ENCODE measurements at regions not wholly inside any gene's neighbourhood (a gene's known extent, or its start where the extent isn't known, plus 50 kb on each side); places are given as distances from the start of the nearest gene placed in this dataset.

DNA sequence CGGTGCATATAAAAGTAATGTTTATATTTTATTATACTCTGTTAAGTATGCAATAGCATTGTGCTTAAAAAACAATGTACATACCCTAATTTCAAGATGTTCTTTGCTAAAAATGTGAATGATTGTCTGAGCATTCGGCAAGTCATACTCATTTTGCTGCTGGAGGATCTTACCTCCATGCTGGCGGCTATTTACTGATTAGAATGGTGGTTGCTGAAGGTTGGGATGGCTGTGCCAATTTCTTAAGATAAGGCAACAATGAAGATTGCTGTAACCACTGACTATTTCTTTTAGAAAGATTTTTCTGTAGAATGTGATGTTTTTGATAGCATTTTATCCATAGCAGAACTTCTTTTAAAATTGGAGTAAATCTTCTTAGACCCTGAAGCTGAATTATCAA, 932.7 kb downstream of the ZPLD1 start (continued):
- TF ChIP-seq, protein P1, sequence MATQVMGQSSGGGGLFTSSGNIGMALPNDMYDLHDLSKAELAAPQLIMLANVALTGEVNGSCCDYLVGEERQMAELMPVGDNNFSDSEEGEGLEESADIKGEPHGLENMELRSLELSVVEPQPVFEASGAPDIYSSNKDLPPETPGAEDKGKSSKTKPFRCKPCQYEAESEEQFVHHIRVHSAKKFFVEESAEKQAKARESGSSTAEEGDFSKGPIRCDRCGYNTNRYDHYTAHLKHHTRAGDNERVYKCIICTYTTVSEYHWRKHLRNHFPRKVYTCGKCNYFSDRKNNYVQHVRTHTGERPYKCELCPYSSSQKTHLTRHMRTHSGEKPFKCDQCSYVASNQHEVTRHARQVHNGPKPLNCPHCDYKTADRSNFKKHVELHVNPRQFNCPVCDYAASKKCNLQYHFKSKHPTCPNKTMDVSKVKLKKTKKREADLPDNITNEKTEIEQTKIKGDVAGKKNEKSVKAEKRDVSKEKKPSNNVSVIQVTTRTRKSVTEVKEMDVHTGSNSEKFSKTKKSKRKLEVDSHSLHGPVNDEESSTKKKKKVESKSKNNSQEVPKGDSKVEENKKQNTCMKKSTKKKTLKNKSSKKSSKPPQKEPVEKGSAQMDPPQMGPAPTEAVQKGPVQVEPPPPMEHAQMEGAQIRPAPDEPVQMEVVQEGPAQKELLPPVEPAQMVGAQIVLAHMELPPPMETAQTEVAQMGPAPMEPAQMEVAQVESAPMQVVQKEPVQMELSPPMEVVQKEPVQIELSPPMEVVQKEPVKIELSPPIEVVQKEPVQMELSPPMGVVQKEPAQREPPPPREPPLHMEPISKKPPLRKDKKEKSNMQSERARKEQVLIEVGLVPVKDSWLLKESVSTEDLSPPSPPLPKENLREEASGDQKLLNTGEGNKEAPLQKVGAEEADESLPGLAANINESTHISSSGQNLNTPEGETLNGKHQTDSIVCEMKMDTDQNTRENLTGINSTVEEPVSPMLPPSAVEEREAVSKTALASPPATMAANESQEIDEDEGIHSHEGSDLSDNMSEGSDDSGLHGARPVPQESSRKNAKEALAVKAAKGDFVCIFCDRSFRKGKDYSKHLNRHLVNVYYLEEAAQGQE (IDR thresholded peaks at IDR 0.05; ENCODE audit: low read depth, low read length) = no peak
- no peak for TF ChIP-seq TCF12 (IDR thresholded peaks at IDR 0.05; ENCODE audit: low read depth, low read length)

DNA sequence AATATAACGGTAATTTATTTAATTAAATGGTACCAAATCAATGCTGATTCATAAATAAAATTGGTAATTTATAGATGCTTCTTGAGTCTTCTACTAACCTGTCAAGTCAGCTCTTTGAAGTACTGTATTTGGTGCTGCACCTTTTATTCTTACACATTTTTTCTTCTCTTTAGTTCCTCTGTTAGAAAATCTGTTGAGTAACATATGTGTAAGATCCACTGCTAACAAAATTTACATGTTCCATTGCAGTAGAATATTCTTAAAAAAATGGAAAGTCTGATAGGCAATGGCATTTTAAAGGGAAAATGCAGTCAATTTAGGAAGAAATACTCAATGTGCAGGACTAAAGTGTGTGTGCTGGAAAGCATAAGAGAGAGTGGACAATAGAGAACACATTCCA, 936.6 kb downstream of the ZPLD1 start:
- 40% methylated on average over 1 of the region's 1 CpG for WGBS (ENCODE audit: insufficient coverage, insufficient replicate concordance, low lambda C conversion rate, missing lambda C conversion rate)
- intact Hi-C loops (cut with micrococcal nuclease; ENCODE audit: unreplicated experiment) = no loop called here
- H3K4me2 ChIP-seq (ENCODE audit: control insufficient read depth, insufficient read depth) = no peak overlapping the region
- no peak for FAIRE-seq
- H3K4me3 ChIP-seq = no peak overlapping the region
- no peak for DNase-seq (ENCODE audit: low read depth, low spot score)
- no peak overlapping the region for H3K9ac ChIP-seq (ENCODE audit: control insufficient read depth, insufficient read depth, low read length)
- no peaks in the 10 kb centered on the region for H3K79me2 ChIP-seq (ENCODE audit: control insufficient read depth, insufficient read depth, low read length)
- H3K9me3 ChIP-seq (replicated peaks; ENCODE audit: control insufficient read depth, insufficient read depth, low read length) = no peaks in the 10 kb centered on the region
- no peak overlapping the region for H2AFZ ChIP-seq (ENCODE audit: control insufficient read depth, low read depth, low read length)
- POLR2A ChIA-PET = no interaction called here
- no peak for ATAC-seq
- no TSS peak for BruUV-seq (replicated peaks)
- in situ Hi-C loops (cut with MboI) = no loop called here
- RAD21 ChIA-PET (ENCODE audit: unreplicated experiment) = no interaction called here
- no peaks in the 10 kb centered on the region for H3K4me1 ChIP-seq (ENCODE audit: control insufficient read depth, insufficient read depth, low read length)
- H3K27ac ChIP-seq (ENCODE audit: control insufficient read depth, insufficient read depth) = no peak overlapping the region
- CTCF ChIA-PET = no interaction called here
- SMC1A ChIA-PET (ENCODE audit: uncharacterized antibody, unreplicated experiment) = no interaction called here
- H4K20me1 ChIP-seq (ENCODE audit: control insufficient read depth, insufficient read depth) = no peaks in the 10 kb centered on the region
- no peaks in the 10 kb centered on the region for H3K27me3 ChIP-seq (replicated peaks in 1 of 2; ENCODE audit: control insufficient read depth in 2 of 2, insufficient read depth in 2 of 2, low read length in 1 of 2)
- no peaks in the 10 kb centered on the region for H3K36me3 ChIP-seq (ENCODE audit: control insufficient read depth in 2 of 2, insufficient read depth in 2 of 2, low read length in 1 of 2)
- TF ChIP-seq, protein P2, sequence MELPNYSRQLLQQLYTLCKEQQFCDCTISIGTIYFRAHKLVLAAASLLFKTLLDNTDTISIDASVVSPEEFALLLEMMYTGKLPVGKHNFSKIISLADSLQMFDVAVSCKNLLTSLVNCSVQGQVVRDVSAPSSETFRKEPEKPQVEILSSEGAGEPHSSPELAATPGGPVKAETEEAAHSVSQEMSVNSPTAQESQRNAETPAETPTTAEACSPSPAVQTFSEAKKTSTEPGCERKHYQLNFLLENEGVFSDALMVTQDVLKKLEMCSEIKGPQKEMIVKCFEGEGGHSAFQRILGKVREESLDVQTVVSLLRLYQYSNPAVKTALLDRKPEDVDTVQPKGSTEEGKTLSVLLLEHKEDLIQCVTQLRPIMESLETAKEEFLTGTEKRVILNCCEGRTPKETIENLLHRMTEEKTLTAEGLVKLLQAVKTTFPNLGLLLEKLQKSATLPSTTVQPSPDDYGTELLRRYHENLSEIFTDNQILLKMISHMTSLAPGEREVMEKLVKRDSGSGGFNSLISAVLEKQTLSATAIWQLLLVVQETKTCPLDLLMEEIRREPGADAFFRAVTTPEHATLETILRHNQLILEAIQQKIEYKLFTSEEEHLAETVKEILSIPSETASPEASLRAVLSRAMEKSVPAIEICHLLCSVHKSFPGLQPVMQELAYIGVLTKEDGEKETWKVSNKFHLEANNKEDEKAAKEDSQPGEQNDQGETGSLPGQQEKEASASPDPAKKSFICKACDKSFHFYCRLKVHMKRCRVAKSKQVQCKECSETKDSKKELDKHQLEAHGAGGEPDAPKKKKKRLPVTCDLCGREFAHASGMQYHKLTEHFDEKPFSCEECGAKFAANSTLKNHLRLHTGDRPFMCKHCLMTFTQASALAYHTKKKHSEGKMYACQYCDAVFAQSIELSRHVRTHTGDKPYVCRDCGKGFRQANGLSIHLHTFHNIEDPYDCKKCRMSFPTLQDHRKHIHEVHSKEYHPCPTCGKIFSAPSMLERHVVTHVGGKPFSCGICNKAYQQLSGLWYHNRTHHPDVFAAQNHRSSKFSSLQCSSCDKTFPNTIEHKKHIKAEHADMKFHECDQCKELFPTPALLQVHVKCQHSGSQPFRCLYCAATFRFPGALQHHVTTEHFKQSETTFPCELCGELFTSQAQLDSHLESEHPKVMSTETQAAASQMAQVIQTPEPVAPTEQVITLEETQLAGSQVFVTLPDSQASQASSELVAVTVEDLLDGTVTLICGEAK (IDR thresholded peaks at IDR 0.05; ENCODE audit: borderline replicate concordance) = no peak
- TF ChIP-seq EGR1 (IDR thresholded peaks at IDR 0.05; ENCODE audit: borderline replicate concordance in 1 of 2, low read depth in 2 of 2, low read length in 2 of 2) = no peak
- no peak for TF ChIP-seq EP300 (IDR thresholded peaks at IDR 0.05; ENCODE audit: borderline replicate concordance in 1 of 2, control insufficient read depth in 1 of 2, low read depth in 2 of 2, low read length in 2 of 2)
- no peak for TF ChIP-seq IKZF2 (IDR thresholded peaks at IDR 0.05)
- no peak for TF ChIP-seq PBX3 (IDR thresholded peaks at IDR 0.05; ENCODE audit: insufficient replicate concordance, low read depth, low read length)
- no peak for TF ChIP-seq YY1 (IDR thresholded peaks at IDR 0.05; ENCODE audit: low read depth, low read length)
- TF ChIP-seq JUNB (IDR thresholded peaks at IDR 0.05) = no peak
- TF ChIP-seq NFIC (IDR thresholded peaks at IDR 0.05; ENCODE audit: low read depth, low read length) = no peak
- no peak for TF ChIP-seq JUND (IDR thresholded peaks at IDR 0.05; ENCODE audit: low read depth, low read length)
- no peak for TF ChIP-seq MTA3 (IDR thresholded peaks at IDR 0.05; ENCODE audit: borderline replicate concordance, low read length)
- no peak for TF ChIP-seq IRF5 (IDR thresholded peaks at IDR 0.05; ENCODE audit: borderline replicate concordance)
